ENCODE measurements at regions not wholly inside any gene's neighbourhood (a gene's known extent, or its start where the extent isn't known, plus 50 kb on each side); places are given as distances from the start of the nearest gene placed in this dataset.

- TF ChIP-seq, protein P1, sequence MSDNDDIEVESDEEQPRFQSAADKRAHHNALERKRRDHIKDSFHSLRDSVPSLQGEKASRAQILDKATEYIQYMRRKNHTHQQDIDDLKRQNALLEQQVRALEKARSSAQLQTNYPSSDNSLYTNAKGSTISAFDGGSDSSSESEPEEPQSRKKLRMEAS (IDR thresholded peaks at IDR 0.05), result no peak
- TF ChIP-seq FOXM1 (IDR thresholded peaks at IDR 0.05; ENCODE audit: borderline replicate concordance, low read depth) (no peak), YY1 (IDR thresholded peaks at IDR 0.05; ENCODE audit: low read depth) (no peak), NFIC (IDR thresholded peaks at IDR 0.05) (no peak), TAF1 (IDR thresholded peaks at IDR 0.05; ENCODE audit: low read depth) (no peak), RAD21 (IDR thresholded peaks at IDR 0.05; ENCODE audit: low read depth) (no peak), EP300 (IDR thresholded peaks at IDR 0.05; ENCODE audit: borderline replicate concordance) (no peak)
These were observed 155.3 kb upstream of the ZNF507 start for GRCh38 chr19:32189956-32190706.

Data from Ishikawa (cell line).